ENCODE measurements at regions not wholly inside any gene's neighbourhood (a gene's known extent, or its start where the extent isn't known, plus 50 kb on each side); places are given as distances from the start of the nearest gene placed in this dataset.

DNA sequence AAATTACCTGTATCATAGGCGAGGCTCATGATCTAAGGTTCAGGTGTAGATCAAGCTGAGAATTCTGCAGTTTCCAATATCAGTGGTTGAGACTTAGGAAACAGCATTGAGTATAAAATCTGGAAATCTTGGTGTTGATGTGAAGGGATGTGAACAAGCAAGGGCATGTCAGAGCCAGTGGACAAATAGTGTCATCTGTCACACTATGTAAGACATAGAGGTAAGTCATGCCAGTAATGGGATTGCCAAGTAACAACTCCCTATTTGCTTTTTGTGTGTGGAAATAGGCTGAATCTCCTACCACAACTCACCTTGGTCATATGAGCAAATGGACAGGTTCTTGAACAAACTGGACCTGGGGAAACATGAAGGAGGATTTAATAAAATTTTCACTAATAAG, 334.5 kb upstream of the EMCN start:
- 83% methylated on average over 1 of the region's 1 CpG for WGBS (ENCODE audit: insufficient coverage, low lambda C conversion rate)
- Histone ChIP-seq H3K9me3 (ENCODE audit: control insufficient read depth, low read depth, low read length) (no peaks in the 10 kb centered on the region), H3K27me3 (ENCODE audit: control insufficient read depth, insufficient read depth, low read length) (no peaks in the 10 kb centered on the region), H3K27ac (ENCODE audit: low read length) (no peak overlapping the region), H3K4me3 (ENCODE audit: low read length) (no peak overlapping the region), H3K36me3 (ENCODE audit: control insufficient read depth, insufficient read depth, low read length) (no peaks in the 10 kb centered on the region), H3K4me1 (ENCODE audit: control insufficient read depth, insufficient read depth, low read length) (peaks cover 4% of the 10 kb centered on the region)
- no peak for DNase-seq

DNA sequence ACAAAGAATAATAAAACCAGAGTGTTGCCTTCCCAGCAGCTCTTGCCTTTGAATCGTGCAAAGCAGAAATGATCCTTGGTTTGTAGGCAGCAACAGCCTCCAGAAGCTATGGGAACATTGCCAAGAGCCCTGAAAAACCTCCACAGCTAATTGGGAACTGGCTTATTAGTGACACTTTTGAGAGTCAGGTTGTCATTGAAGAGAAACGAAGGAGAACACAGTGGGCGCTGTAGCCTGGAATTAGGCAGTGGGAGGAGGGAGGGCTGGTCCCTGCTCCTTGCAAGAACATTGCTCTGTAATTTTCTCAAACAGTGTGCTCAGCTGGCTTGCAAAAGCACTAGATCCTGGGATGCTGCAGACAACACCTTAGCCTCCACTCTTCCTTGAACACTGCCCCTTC, 331.5 kb upstream of the EMCN start:
- no CpG with 5 or more reads among the region's 3 CpGs for WGBS (ENCODE audit: insufficient coverage, low lambda C conversion rate)
- H3K9me3 ChIP-seq (ENCODE audit: control insufficient read depth, low read depth, low read length): no peaks in the 10 kb centered on the region

DNA sequence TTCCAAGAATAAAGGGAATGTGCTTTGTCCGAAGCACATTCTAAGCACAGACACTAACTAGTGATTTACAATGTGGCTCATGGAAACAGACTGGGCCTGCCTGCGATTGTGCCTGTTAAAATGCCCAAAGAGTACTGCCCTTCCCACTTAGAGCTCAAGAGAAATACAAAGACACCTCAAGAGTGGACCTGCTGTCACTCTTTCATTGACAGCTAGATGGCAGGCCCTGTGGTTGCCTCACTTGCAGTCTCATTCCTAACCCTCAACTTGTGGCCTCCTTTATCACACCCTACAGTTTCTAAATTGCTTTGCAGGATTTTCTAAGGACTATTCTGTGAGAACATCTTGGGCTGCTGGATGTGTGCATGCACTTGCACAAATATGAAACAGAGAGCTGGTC, 331.0 kb upstream of the EMCN start:
- H3K27ac ChIP-seq (ENCODE audit: low read length): no peak overlapping the region
- H3K4me1 ChIP-seq (ENCODE audit: control insufficient read depth, insufficient read depth, low read length): peaks cover 4% of the 10 kb centered on the region
- no peaks in the 10 kb centered on the region for H3K9me3 ChIP-seq (ENCODE audit: control insufficient read depth, low read depth, low read length)
- WGBS (ENCODE audit: insufficient coverage, low lambda C conversion rate): no CpG with 5 or more reads among the region's 2 CpGs
- H3K4me3 ChIP-seq (ENCODE audit: low read length): no peak overlapping the region
- H3K27me3 ChIP-seq (ENCODE audit: control insufficient read depth, insufficient read depth, low read length): no peaks in the 10 kb centered on the region
- H3K36me3 ChIP-seq (ENCODE audit: control insufficient read depth, insufficient read depth, low read length): no peaks in the 10 kb centered on the region
- DNase-seq: peak; percentile 43 to 44

More for the DNA sequence above, 331.5 kb upstream of the EMCN start:
- Histone ChIP-seq H3K4me1 (ENCODE audit: control insufficient read depth, insufficient read depth, low read length) (peaks cover 4% of the 10 kb centered on the region), H3K27ac (ENCODE audit: low read length) (no peak overlapping the region), H3K27me3 (ENCODE audit: control insufficient read depth, insufficient read depth, low read length) (no peaks in the 10 kb centered on the region), H3K36me3 (ENCODE audit: control insufficient read depth, insufficient read depth, low read length) (no peaks in the 10 kb centered on the region), H3K4me3 (ENCODE audit: low read length) (no peak overlapping the region)
- DNase-seq: no peak

DNA sequence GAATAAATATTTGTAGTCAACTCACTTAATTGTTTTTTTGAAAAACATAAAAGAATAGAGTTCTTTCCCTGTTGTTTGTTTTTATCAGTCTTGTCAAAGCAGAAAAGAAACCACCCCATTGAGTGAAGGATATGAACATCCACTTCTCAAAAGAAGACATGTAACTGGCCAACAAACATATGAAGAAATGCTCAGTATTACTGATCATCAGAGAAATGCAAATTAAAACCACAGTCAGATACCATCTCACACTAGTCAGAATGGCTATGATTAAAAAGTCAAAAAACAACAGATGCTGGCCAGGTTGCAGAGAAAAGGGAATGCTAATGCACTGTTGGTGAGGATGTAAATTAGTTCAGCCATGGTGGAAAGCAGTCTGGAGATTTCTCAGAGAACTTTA, 326.1 kb upstream of the EMCN start:
- Histone ChIP-seq H3K4me1 (ENCODE audit: control insufficient read depth, insufficient read depth, low read length) (peaks cover 3% of the 10 kb centered on the region), H3K36me3 (ENCODE audit: control insufficient read depth, insufficient read depth, low read length) (no peaks in the 10 kb centered on the region), H3K27me3 (ENCODE audit: control insufficient read depth, insufficient read depth, low read length) (no peaks in the 10 kb centered on the region), H3K9me3 (ENCODE audit: control insufficient read depth, low read depth, low read length) (no peaks in the 10 kb centered on the region), H3K4me3 (ENCODE audit: low read length) (no peak overlapping the region), H3K27ac (ENCODE audit: low read length) (no peak overlapping the region)
- DNase-seq: no peak

DNA sequence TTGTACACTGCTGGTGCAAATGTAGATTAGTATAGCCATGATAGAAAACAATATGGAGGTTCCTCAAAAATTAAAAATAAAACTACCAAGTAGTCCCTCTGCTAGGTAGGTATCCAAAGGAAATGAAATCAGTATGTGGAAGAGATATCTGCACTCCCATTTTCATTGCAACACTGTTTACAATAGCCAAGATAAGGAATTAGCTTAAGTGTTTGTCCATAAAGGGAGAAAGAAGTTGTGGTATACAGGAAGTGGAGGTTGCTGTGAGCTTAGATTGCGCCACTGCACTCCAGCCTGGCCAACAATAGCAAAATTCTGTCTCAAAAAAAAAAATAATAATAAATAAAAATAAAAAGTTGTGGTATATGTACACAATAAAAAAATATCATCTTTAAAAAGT, 325.0 kb upstream of the EMCN start:
- 60% methylated on average over 1 of the region's 1 CpG for WGBS (ENCODE audit: insufficient coverage, low lambda C conversion rate)
- Histone ChIP-seq H3K4me3 (ENCODE audit: low read length) (no peak overlapping the region), H3K4me1 (ENCODE audit: control insufficient read depth, insufficient read depth, low read length) (peaks cover 3% of the 10 kb centered on the region), H3K27ac (ENCODE audit: low read length) (no peak overlapping the region), H3K9me3 (ENCODE audit: control insufficient read depth, low read depth, low read length) (no peaks in the 10 kb centered on the region), H3K36me3 (ENCODE audit: control insufficient read depth, insufficient read depth, low read length) (no peaks in the 10 kb centered on the region), H3K27me3 (ENCODE audit: control insufficient read depth, insufficient read depth, low read length) (no peaks in the 10 kb centered on the region)
- DNase-seq: peak; percentile 9 to 36

DNA sequence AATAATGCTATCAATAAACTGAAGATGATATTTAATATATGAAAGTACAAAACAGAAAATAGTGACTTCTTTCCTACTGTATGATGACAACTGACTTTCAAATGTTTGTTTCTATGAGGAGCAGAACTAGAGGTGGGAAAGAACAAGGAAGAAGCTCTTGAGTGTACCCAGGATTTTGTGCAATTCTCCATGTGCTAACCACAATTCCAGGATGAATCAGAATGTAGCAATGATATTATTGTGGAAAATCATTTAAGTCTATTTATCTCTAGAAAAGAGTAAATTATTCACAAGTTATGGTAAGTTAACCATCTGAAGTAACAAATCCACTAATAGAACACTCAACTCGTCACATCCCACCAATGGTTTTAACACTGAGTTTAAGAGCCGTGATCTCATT, 324.1 kb upstream of the EMCN start:
- Histone ChIP-seq H3K27me3 (ENCODE audit: control insufficient read depth, insufficient read depth, low read length) (no peaks in the 10 kb centered on the region), H3K9me3 (ENCODE audit: control insufficient read depth, low read depth, low read length) (no peaks in the 10 kb centered on the region), H3K4me1 (ENCODE audit: control insufficient read depth, insufficient read depth, low read length) (peaks cover 3% of the 10 kb centered on the region), H3K27ac (ENCODE audit: low read length) (no peak overlapping the region), H3K36me3 (ENCODE audit: control insufficient read depth, insufficient read depth, low read length) (no peaks in the 10 kb centered on the region), H3K4me3 (ENCODE audit: low read length) (no peak overlapping the region)
- WGBS (ENCODE audit: insufficient coverage, low lambda C conversion rate): 100% methylated on average over 1 of the region's 2 CpGs
- no peak for DNase-seq

DNA sequence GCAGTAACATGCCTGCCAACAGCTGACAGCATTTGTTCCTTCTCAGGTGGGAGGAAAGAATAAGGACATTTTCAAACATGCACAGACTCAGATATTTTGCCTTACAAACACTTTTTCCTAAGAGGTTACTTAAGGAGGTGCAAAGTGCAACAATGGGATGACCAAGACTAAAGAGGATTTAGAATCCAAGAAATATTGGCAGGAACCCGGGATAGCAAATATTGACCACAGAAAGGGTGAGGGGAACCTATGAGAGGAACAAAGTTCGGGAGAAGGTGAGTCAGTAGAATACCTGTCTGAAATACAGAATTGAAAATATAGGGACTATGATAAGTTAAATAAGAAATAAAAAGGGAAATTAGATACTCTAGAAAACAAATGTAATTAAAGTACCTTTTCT, 321.9 kb upstream of the EMCN start:
- peaks cover 3% of the 10 kb centered on the region for H3K4me1 ChIP-seq (ENCODE audit: control insufficient read depth, insufficient read depth, low read length)
- no peaks in the 10 kb centered on the region for H3K27me3 ChIP-seq (ENCODE audit: control insufficient read depth, insufficient read depth, low read length)
- 100% methylated on average over 2 of the region's 2 CpGs for WGBS (ENCODE audit: insufficient coverage, low lambda C conversion rate)
- H3K4me3 ChIP-seq (ENCODE audit: low read length): no peak overlapping the region
- no peak overlapping the region for H3K27ac ChIP-seq (ENCODE audit: low read length)
- no peaks in the 10 kb centered on the region for H3K36me3 ChIP-seq (ENCODE audit: control insufficient read depth, insufficient read depth, low read length)
- no peak for DNase-seq
- H3K9me3 ChIP-seq (ENCODE audit: control insufficient read depth, low read depth, low read length): no peaks in the 10 kb centered on the region

DNA sequence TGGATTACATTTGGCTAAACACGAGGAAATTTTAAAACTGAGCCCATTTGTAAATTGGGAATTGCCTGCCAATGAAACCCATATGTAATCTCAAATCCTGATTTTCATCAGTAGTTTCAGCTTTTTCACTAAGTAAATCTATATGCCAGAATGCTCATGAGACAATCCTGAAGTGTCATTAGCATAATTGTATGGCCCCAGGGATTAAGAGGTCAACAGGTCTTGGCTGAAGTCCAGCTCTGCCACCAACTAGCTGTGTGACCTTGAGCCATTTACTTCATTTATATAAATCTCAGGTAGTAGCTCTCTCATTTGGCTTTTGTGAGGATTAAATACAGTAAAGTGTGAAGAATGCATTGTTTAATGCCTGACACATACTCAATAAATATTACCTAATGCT, 320.5 kb upstream of the EMCN start:
- no peaks in the 10 kb centered on the region for H3K9me3 ChIP-seq (ENCODE audit: control insufficient read depth, low read depth, low read length)
- 88% methylated on average over 1 of the region's 1 CpG for WGBS (ENCODE audit: insufficient coverage, low lambda C conversion rate)
- H3K4me3 ChIP-seq (ENCODE audit: low read length): no peak overlapping the region
- no peak overlapping the region for H3K27ac ChIP-seq (ENCODE audit: low read length)
- no peaks in the 10 kb centered on the region for H3K27me3 ChIP-seq (ENCODE audit: control insufficient read depth, insufficient read depth, low read length)
- no peaks in the 10 kb centered on the region for H3K36me3 ChIP-seq (ENCODE audit: control insufficient read depth, insufficient read depth, low read length)
- H3K4me1 ChIP-seq (ENCODE audit: control insufficient read depth, insufficient read depth, low read length): peaks cover 2% of the 10 kb centered on the region
- no peak for DNase-seq

DNA sequence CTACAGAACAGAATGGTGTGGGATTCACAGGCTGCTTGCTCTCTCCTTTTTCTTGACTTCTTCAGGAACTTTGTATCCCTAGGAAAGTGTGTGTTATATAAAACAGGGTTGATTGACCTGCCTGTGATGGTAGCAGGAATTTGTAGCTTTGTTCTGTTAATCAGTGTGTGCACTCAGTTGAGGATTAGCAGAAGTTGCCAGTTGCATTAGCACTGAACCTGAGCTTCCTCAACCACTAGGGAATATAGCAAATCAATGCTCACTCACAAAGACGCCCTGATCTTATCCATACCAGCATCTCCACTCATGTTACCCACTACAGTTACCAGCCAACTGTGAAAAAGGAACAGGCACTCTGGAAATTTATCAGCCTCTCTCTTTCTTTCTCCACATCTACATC, 319.1 kb upstream of the EMCN start:
- H3K9me3 ChIP-seq (ENCODE audit: control insufficient read depth, low read depth, low read length): no peaks in the 10 kb centered on the region
- WGBS (ENCODE audit: insufficient coverage, low lambda C conversion rate): 60% methylated on average over 1 of the region's 1 CpG
- no peak overlapping the region for H3K4me3 ChIP-seq (ENCODE audit: low read length)
- H3K36me3 ChIP-seq (ENCODE audit: control insufficient read depth, insufficient read depth, low read length): no peaks in the 10 kb centered on the region
- no peaks in the 10 kb centered on the region for H3K4me1 ChIP-seq (ENCODE audit: control insufficient read depth, insufficient read depth, low read length)
- H3K27me3 ChIP-seq (ENCODE audit: control insufficient read depth, insufficient read depth, low read length): no peaks in the 10 kb centered on the region
- H3K27ac ChIP-seq (ENCODE audit: low read length): no peak overlapping the region
- DNase-seq: no peak

DNA sequence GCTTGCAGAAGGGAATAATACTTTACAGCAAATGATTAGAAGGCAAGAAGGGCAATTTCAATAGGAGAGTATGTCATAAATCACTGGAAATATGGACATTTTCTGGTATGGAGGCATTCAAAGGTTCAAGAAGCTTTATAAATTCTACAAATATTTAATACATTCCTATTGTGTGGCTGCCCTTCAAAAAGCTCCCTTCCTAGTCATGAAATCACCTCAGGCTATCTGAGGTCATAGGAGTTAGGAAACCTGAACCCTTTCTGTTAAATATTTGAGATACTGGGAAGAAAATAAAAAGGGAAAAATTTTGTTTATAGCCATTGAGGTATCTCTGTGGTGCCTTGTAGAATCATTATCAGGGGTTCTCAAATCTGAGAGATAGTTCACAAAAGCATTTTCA, 316.8 kb upstream of the EMCN start:
- Histone ChIP-seq H3K27me3 (ENCODE audit: control insufficient read depth, insufficient read depth, low read length) (no peaks in the 10 kb centered on the region), H3K4me1 (ENCODE audit: control insufficient read depth, insufficient read depth, low read length) (no peaks in the 10 kb centered on the region), H3K27ac (ENCODE audit: low read length) (no peak overlapping the region), H3K36me3 (ENCODE audit: control insufficient read depth, insufficient read depth, low read length) (no peaks in the 10 kb centered on the region), H3K9me3 (ENCODE audit: control insufficient read depth, low read depth, low read length) (no peaks in the 10 kb centered on the region), H3K4me3 (ENCODE audit: low read length) (no peak overlapping the region)
- no peak for DNase-seq

DNA sequence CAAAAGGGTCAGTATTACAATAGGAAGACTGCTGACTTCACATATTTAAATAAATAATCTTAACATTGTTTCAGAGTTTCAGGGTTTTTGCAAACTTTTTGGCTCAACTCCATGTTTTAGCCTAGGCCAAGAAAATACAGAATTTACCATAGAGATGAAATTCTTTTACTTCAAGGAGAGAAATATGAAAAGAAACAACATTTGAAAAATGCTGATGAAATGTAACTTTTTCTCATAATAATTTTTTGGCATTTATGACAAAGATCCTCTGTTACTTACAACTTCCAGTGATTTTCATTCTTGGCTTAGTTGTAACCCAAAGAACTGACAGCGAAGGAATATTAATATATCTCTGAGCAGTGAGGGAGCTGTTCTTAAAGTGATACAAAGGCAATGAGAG, 316.1 kb upstream of the EMCN start:
- Histone ChIP-seq H3K27ac (ENCODE audit: low read length) (no peak overlapping the region), H3K4me1 (ENCODE audit: control insufficient read depth, insufficient read depth, low read length) (no peaks in the 10 kb centered on the region), H3K9me3 (ENCODE audit: control insufficient read depth, low read depth, low read length) (peaks cover 4% of the 10 kb centered on the region), H3K27me3 (ENCODE audit: control insufficient read depth, insufficient read depth, low read length) (no peaks in the 10 kb centered on the region), H3K36me3 (ENCODE audit: control insufficient read depth, insufficient read depth, low read length) (no peaks in the 10 kb centered on the region), H3K4me3 (ENCODE audit: low read length) (no peak overlapping the region)
- WGBS (ENCODE audit: insufficient coverage, low lambda C conversion rate): no CpG with 5 or more reads among the region's 1 CpG
- no peak for DNase-seq

Measured in large intestine (tissue), 3 donors.